ENCODE measurements at regions not wholly inside any gene's neighbourhood (a gene's known extent, or its start where the extent isn't known, plus 50 kb on each side); places are given as distances from the start of the nearest gene placed in this dataset.
A peak's percentile ranks its signal among the peaks of the same experiment; 100 is the strongest.
"Not testable (repeated sequence)": the region's sequence is repeated elsewhere in the genome, so short reads cannot be mapped to it uniquely, and the experiment has no call there.

DNA sequence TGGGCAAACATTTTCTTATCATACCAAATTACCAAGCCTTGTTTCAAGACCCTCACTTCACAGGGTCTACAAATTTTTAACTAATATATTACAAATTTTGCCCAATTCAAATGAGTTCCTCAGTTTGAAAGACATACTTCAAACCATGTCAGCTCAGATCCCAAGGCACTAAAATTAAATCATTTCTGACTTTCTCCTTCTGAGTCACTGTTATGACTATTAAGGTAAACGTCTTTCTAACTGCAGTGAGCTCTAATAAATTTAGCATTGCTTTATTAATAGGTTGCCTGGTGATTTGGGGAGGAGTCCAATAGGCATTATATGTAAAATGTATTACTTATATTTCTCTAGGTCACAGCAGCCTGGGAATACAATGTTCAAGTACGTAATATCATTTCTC is 158.2 kb upstream of the ARHGEF26 start:
- no peaks in the 10 kb centered on the region for H3K27me3 ChIP-seq
- H3K9me3 ChIP-seq = no peaks in the 10 kb centered on the region; the same call in 1 of the 2 replicates
- H3K36me3 ChIP-seq = no peaks in the 10 kb centered on the region
- no peak overlapping the region for H3K4me3 ChIP-seq
- no peak for DNase-seq

DNA sequence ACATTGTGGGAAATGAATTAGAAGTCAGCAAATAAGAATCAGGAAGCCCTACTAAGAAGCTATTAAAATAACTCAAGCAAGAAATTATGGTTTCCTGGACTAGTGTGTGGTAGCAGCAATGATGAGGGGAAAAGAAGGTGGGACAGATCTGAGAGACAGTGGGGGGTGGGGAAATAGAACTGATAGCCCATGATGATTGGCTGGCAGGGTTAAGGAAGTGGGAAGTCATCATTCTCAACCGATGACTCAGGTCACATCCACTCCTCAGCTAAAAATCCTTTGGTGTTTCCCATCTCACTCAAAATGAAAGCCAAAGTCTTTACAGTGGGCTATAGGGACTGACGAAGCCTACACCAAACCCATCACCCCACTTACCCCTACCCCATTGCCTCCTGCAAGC is 153.9 kb upstream of the ARHGEF26 start:
- Histone ChIP-seq H3K9me3 (no peaks in the 10 kb centered on the region), H3K27me3 (no peaks in the 10 kb centered on the region), H3K4me3 (no peak overlapping the region), H3K36me3 (no peaks in the 10 kb centered on the region)
- DNase-seq = no peak

DNA sequence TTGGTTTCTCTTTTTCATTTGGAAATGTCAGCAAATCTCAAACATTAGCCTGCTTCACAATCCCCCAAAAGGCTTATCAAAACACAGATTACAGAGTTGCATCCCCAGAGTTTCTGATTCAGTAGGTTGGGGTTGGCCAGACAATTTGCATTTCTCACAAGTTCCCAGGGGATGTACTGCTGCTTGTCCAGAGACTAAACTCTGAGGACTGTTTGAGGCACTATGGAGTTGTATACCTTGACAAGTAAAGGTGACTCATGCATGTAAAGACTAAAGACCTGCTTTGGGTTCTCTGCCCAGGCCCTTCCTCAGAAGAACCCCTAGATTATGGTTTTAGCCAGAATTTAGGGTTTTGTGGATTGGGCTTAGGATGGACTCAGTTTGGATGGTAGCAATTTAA is 151.1 kb upstream of the ARHGEF26 start:
- no peaks in the 10 kb centered on the region for H3K36me3 ChIP-seq
- no peak overlapping the region for H3K4me3 ChIP-seq
- H3K27me3 ChIP-seq = no peaks in the 10 kb centered on the region
- H3K9me3 ChIP-seq = no peaks in the 10 kb centered on the region
- no peak for DNase-seq

DNA sequence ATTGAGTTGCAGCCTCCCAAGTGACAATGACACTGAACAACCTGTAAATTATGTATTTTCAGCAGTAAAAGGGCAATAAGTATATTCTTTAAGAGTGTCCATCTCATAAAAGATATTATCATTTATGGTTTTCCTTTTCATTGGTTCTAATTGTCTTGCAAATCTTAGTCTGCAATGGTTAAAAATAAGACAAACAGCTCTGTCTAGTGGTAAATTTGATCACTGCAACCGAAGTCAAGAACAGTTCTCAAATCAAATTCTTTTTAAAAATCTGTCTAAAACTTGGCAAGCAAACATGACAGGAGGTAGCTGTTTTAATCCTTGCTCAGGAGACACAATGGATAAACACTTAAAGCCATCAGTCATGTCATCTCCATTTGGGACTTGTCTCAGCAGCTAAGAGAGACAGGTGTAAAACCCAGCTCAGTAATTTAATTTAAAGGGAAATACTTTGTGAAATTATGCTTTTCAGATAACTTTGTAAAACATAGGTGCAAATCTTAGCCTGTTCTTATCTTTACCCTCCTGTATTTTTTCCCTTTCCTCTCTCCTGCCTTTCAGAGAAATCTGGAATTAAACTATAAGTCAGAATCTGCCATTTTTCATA is 150.3 kb upstream of the ARHGEF26 start:
- no peak for DNase-seq
- Histone ChIP-seq H3K9me3 (no peaks in the 10 kb centered on the region), H3K36me3 (no peaks in the 10 kb centered on the region), H3K27me3 (no peaks in the 10 kb centered on the region), H3K4me3 (no peak overlapping the region)

DNA sequence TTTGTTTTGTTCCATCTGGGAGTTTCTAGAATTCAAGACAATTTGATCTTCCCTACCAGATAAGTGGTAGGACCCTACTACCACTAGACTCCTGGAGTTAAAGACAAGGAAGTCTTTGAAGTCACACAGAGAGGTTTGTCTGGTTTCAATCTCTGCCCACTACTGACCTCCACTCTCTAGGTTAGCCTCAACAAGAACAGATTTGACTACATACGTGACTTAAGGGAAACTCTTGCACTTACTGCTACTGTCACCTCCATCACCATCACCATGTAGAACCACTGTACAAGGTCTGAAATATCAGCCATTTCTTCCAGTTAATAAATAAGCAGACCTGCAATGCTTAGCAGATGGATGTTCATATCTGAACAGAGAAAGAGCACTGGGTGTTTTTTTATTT is 148.3 kb upstream of the ARHGEF26 start:
- no peak for DNase-seq

DNA sequence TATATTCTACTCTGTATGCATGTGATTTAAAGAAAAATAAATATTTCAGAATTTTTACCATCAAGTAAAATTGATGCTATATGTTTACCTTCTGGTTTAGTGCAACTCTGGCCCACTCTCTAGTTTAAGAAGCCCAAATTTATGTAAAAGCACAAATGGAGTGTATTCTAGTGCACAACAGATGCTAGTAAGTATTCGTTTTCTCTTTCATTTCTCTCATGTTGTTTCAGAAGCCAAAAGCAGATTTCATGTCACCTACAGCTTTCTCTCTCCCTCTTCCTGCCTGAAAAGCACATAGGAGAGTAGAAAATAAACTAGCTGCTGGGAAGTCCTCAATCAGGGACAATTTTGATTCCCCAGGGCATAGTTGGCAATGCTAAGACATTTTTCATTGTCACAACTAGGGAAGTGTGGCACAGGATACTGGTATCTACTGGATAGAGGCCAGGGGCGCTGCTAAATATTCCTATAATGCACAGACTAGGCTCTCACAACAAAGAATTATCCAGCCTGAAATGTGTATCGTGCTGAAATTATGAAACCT is 147.4 kb upstream of the ARHGEF26 start:
- Histone ChIP-seq H3K36me3 (no peaks in the 10 kb centered on the region), H3K9me3 (no peaks in the 10 kb centered on the region), H3K27me3 (no peaks in the 10 kb centered on the region), H3K4me3 (no peak overlapping the region)
- no peak for DNase-seq

More for the DNA sequence above, 148.3 kb upstream of the ARHGEF26 start:
- Histone ChIP-seq H3K36me3 (no peaks in the 10 kb centered on the region), H3K9me3 (no peaks in the 10 kb centered on the region), H3K4me3 (no peak overlapping the region), H3K27me3 (no peaks in the 10 kb centered on the region)

DNA sequence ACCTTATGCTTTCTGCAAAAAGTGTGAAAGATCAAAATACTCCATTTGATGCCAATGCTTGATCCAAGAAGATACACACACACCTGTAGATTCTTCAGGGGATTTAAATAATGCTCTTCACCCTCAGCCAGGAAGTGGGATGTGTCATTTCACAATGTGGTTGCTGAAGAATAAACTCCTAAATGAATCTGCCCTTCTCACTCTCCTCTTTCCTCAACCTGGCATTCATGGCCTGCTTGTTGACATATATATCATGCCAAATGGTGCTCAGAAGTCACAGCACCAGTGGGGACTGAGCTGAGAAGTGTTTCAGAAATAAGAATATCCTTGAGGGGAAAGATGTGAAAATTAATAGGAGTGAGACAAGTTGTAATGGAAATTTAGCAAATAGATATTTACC is 146.6 kb upstream of the ARHGEF26 start:
- Histone ChIP-seq H3K36me3 (no peaks in the 10 kb centered on the region), H3K4me3 (no peak overlapping the region), H3K27me3 (no peaks in the 10 kb centered on the region), H3K9me3 (no peaks in the 10 kb centered on the region)
- no peak for DNase-seq

DNA sequence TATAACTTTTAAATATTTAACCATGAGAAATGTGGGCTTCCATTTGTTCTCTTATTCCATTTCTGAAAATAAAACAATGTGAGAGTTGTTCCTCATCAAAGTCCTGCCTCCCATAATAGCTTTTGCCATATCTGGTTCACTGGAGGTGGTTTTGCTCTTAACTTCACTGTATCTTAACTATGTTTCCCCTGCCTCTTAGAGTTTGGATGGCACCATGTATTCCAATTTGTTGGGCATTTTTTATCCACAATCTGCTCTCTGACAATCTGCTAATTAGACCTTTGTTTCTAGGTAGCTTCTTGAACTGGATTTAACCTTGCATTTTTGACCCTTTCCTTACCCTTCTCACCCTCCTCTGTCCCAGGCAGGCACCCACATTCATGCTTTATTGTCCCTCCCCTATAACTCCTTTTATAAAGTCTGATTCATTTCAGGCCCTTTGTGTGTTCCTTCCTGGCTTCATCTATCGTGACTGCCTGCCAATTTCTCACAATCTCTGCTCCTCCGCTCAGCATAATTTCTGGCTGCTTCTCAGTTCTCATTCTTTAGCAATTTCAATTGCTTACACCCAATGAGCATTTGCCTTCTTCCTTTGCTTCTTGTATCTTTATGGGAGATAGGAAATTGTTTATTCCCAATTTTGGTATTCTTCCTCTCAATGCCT is 144.2 kb upstream of the ARHGEF26 start:
- DNase-seq = peak; percentile 58
- no peaks in the 10 kb centered on the region for H3K36me3 ChIP-seq
- H3K4me3 ChIP-seq = no peak overlapping the region
- H3K27me3 ChIP-seq = no peaks in the 10 kb centered on the region
- H3K9me3 ChIP-seq = no peaks in the 10 kb centered on the region

DNA sequence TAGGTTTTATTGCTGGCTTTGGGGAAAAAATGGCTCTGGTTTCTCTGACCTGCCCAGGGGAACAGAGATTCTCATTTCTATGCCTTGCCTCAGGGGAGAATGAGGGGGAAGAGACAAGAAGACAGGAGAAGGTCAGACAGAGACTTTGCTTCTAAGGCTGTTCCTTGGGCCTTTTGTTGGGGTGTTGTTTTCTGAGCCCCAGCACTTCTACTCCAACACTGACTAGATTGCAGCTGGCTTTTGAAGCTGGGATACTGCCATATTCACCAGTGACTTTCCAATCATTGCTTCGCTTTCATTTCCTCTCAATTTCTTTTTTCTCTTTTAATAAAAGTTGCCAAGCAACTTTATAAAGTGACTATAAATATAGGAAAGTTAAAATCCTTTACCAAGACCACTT is 143.2 kb upstream of the ARHGEF26 start:
- no peaks in the 10 kb centered on the region for H3K27me3 ChIP-seq
- H3K4me3 ChIP-seq = no peak overlapping the region
- H3K36me3 ChIP-seq = no peaks in the 10 kb centered on the region
- H3K9me3 ChIP-seq = no peaks in the 10 kb centered on the region
- no peak for DNase-seq

DNA sequence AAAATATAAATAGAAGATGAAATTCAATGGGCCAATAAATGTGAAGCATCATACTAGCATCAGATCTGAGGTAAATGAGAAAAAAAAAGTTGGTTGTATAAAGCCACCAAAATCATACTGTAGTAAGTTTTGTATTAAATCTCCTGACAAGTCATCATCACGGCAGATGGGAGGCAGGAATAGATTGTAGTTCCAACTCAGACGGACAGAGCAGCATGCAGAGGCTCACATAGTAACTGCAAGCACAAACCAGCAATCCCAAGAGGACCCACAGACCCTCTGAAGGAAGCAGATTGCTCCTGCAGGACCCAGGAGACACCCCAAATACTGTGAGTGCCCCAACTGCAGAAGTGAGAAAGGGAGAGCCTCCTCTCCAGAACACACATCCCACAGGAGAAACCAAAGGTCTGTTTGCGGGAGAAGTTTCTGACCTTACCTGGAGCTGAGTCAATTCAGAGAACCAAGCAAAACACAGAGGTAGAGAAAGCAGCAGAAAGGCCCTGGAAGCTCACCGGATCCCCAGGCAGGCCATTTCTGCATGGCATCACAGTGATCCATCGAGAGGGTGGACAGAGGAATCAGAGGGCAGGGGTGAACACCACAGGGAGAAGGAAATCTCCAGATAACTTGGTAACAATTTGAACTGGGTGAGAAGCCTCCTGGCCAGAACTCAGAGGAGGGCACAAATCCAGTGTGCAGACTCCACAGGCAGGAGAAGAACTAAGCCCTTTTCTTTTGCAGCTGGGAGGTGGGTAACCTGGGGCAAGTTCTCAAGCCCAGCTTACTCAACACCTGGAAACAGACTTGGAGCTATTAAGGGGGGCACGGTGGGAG is 141.6 kb upstream of the ARHGEF26 start:
- Histone ChIP-seq H3K4me3 (no peak overlapping the region), H3K36me3 (no peaks in the 10 kb centered on the region), H3K9me3 (no peaks in the 10 kb centered on the region), H3K27me3 (no peaks in the 10 kb centered on the region)
- no peak for DNase-seq

DNA sequence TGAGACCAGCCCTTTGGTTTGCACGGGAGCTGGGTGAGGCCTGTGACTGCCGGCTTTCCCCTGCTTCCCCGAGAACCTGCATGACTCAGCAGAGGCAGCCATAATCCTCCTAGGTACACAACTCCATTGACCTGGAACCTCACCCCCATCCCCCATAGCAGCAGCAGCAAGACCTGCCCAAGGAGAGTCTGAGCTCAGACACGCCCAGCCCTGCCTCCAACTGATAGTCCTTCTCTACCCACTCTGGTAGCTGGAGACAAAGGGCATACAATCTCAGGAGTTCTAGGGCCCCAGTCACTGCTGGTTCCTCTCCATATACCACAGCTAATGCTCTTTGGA is 141.0 kb upstream of the ARHGEF26 start:
- DNase-seq = no peak
- no peaks in the 10 kb centered on the region for H3K9me3 ChIP-seq
- no peaks in the 10 kb centered on the region for H3K36me3 ChIP-seq
- H3K27me3 ChIP-seq = no peaks in the 10 kb centered on the region
- H3K4me3 ChIP-seq = no peak overlapping the region

DNA sequence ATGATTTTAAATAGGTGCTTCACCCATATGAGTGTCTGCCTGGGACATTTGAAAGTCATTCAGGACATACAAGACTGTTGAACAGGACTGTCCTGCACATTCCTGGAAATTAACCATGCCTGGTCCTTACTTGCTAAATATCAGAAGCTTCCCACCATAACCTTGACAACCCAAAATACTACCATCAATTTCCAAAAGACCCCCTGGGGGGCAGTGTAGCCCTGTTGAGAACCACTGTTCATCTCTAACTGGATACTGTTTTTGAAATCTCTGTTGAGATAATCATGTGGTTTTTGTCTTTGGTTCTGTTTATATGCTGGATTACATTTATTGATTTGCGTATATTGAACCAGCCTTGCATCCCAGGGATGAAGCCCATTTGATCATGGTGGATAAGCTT is 123.8 kb upstream of the ARHGEF26 start:
- not testable (repeated sequence) for H3K36me3 ChIP-seq, DNase-seq

DNA sequence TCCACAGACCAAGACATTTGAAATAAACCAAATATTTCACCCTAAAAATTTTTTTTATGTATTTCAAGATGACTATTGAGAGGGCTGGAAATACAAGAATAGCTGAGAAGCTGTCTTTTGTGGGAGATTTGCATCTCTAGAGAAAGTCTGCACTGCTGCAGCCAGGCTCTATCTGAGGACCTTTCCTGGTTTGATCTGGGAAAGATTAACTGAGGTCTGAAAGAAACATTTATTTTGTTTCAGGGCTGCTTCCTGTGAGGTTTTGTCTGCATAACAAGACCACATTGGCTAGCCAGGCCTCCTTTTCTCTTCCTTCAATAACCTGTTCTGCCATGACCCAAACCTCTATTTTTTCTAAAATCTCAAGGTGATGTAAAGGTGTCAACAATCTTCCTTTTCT is 117.5 kb upstream of the ARHGEF26 start:
- Histone ChIP-seq H3K9me3 (no peaks in the 10 kb centered on the region), H3K4me3 (no peak overlapping the region), H3K27me3 (peaks cover 3% of the 10 kb centered on the region; the same call in 1 of the 2 replicates), H3K36me3 (no peaks in the 10 kb centered on the region)
- no peak for DNase-seq

More for the DNA sequence above, 123.8 kb upstream of the ARHGEF26 start:
- not testable (repeated sequence) for H3K4me3 ChIP-seq, H3K27me3 ChIP-seq, H3K9me3 ChIP-seq

DNA sequence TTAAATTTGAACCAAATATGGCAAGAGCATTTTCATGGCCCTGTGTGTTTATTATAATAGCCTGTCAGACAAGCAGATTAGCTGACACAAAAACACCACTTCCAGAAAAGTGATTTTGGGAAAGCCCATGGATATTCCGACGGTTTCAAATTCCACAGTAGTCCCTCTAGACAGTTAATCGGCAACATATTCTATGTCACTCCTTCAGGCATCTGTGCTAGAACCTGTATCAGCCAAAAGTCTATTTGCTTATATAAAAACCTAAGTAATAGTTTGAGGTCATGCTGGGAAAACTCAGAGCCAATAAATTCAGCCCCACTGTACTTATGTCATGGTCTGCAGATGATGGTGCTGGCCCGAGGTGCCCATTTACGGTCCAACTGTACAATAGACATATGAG is 110.2 kb upstream of the ARHGEF26 start:
- H3K27me3 ChIP-seq = peaks cover 5% of the 10 kb centered on the region; the same call in 1 of the 2 replicates
- no peaks in the 10 kb centered on the region for H3K9me3 ChIP-seq
- no peaks in the 10 kb centered on the region for H3K36me3 ChIP-seq
- no peak overlapping the region for H3K4me3 ChIP-seq
- DNase-seq = no peak

DNA sequence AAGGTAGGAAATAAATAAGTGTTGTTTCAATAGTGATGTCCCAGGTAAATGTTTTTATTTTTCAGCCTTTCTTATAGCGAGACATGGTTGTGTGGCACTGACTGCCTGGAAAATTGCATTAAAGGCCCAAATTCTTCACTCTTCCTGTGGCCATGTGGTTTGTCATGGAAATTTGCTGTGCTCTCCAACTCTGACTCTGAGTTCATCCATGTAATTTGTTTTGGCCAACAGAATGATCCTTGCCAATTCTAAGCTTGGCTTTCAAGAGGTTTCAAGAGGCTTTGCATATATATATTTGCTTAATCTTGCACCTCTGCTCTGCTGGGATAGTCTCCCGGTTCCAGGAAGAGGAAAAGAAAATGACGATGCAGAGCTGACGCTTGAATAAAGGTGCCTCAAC is 107.5 kb upstream of the ARHGEF26 start:
- H3K27me3 ChIP-seq = 0 out of 2 replicates have a peak, but pooled peaks cover 2% of the 10 kb centered on the region
- H3K9me3 ChIP-seq = no peaks in the 10 kb centered on the region
- no peaks in the 10 kb centered on the region for H3K36me3 ChIP-seq
- no peak overlapping the region for H3K4me3 ChIP-seq
- DNase-seq = no peak

DNA sequence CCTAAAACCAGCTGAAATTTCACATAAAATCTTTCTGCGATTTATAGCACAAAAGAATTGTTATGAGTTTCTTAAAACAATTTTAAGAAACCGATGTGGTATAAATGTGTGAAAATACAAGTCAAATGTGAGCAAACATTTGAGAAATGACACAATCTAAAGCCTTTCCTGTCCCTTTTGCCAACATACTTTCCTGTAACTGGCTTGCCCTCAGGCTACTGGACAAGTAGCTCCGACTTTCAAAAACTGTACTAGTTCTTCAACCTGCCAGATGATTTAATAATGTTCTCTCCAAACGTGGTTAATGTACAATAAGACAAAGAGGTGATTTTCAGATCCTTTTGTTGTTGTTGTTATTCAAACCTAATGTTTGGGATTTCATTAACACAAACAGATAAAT is 105.9 kb upstream of the ARHGEF26 start:
- H3K36me3 ChIP-seq = no peaks in the 10 kb centered on the region
- no peak overlapping the region for H3K4me3 ChIP-seq
- H3K27me3 ChIP-seq = no peaks in the 10 kb centered on the region
- no peak for DNase-seq
- no peaks in the 10 kb centered on the region for H3K9me3 ChIP-seq

DNA sequence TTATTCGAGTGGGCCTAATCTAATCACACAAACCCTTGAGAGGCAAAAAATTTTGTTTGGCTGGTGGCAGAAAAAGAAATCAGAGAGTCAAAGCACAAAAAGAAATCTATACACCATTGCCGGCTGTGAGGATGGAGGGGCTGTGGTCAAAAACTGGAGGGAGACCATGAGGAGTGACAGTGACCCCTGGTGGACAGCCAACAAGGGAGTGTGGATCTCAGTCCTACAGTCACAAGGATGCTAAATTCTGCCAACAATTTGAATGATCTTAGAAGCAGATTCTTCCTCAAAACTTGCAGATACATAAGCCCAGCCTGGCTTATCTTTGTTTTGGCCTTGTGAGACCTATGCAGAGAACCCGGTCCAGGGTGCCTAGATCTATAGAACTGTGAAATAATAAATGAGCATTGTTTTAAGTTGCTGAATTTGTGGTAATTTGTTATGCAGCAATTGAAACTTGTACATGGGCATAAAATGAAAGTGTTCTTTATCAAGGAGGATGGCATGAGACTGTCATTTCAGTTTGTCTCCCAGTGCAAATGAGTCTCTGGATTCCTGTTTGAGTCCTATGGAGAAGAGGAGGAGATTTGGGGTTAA is 103.0 kb upstream of the ARHGEF26 start:
- H3K27me3 ChIP-seq = no peaks in the 10 kb centered on the region
- peak; percentile 31 for DNase-seq

More for the DNA sequence above, 103.0 kb upstream of the ARHGEF26 start:
- Histone ChIP-seq H3K4me3 (no peak overlapping the region), H3K9me3 (no peaks in the 10 kb centered on the region), H3K36me3 (no peaks in the 10 kb centered on the region)

All from MG63 (cell line).